ENCODE measurements at regions not wholly inside any gene's neighbourhood (a gene's known extent, or its start where the extent isn't known, plus 50 kb on each side); places are given as distances from the start of the nearest gene placed in this dataset.
"Not testable (repeated sequence)": the region's sequence is repeated elsewhere in the genome, so short reads cannot be mapped to it uniquely, and the experiment has no call there.

DNA sequence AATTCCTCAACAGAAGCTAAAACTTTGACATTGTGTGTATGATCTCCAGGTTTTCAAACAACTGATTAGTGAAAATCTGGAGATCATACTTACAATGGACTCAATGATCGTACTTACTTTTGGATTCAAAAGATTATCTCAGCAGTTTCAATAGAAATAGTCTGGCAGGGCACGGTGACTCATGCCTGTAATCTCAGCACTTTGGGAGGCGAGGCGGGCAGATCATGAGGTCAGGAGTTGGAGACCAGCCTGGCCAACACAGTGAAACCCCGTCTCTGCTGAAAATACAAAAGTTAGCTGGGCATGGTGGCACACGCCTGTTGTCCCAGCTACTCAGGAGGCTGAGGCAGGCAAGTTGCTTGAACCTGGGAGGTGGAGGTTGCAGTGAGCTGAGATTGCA lies 161.3 kb upstream of the MSX2 start:
- TF ChIP-seq POLR2A (IDR thresholded peaks at IDR 0.05; ENCODE audit: low read length); GATA1 (IDR thresholded peaks at IDR 0.05; ENCODE audit: low read depth, low read length): not testable (repeated sequence)

Measured in erythroblast (primary cell).